Myocyte (in vitro differentiated cells): ENCODE measurements at regions not wholly inside any gene's neighbourhood (a gene's known extent, or its start where the extent isn't known, plus 50 kb on each side); places are given as distances from the start of the nearest gene placed in this dataset.
"Not testable (repeated sequence)": the region's sequence is repeated elsewhere in the genome, so short reads cannot be mapped to it uniquely, and the experiment has no call there.

Experiments
- DNase-seq: peaks from one replicate; pipeline ENCODE4 v3.0.0-alpha.2; 2012; ENCODE audit warnings: low read depth

DNA sequence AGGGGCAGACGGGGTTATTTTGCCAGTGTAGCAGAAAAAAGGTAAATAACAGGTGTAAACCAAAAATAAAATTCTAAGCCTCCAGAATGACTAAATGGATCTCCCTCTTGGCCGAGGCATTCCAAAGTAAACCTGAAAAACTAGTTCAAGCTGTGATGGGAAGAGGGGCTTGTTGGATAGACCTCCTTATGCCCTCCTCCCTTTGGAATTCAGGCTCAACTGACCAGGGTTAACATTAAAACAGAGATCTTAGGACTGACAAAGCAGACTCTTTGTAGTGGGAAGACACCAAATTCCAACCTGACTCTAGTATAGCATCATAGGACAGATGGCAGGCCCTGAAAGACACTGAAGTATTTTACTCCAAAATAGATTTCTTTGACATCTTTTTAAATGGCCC lies 113.8 kb upstream of the ITGB1 start:
- DNase-seq: peak; percentile 36

DNA sequence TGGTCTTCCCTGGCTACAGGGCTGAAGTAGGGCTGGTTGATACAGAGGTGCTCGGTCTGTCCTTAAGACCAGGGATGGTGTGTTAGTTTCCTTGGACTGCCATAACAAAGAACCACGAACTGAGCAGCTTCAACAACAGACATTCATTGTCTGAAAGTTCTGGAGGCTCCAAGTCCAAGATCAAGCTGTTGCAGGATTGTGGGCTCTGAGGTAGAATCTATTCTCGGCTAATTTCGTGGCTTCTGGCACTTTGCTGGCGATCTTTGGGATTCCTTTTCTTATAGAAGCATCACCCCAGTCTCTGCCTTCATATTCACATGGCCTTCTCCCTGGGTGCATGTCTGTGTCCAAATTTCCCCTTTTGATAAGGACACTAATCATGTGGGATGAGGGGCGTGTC lies 112.1 kb upstream of the ITGB1 start:
- DNase-seq: peak; percentile 70

DNA sequence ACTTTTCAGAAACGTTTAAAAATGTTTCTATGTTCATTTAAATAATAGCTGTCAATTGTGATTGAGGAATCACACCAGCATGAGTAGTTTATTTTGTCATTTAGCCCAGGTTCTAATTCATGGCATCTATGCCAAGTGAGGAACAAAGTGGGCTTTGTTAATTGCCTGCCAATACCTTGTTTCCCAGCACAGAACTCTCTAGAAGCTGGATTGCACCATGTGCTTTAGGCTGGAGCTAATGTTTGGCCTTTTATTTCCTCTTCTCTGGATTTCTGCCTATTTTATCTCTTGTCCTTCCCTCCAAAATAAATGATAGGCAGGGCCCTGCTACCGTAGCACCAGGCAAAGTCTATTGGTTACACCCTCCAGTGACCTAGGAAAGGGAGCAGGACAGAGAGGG lies 109.9 kb upstream of the ITGB1 start:
- DNase-seq: no peak

DNA sequence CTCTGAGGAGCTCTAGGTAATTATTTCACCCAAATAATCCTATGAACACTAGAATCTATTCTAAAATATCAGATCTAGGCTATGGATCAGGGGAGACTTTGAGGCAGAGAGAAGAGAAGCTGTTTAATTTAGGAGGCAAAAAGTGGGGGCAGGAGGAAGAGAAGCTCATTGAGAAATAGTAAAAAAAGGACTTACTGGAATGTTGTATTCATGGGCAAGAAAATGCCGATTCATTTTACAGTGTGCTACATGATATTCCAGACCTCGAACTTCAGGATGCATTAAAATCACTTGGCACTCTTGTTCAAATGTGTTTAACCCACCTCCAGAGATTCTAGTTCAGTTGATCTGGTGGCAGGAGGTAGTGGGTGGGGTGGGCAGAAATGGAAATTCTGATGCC lies 109.5 kb upstream of the ITGB1 start:
- no peak for DNase-seq

DNA sequence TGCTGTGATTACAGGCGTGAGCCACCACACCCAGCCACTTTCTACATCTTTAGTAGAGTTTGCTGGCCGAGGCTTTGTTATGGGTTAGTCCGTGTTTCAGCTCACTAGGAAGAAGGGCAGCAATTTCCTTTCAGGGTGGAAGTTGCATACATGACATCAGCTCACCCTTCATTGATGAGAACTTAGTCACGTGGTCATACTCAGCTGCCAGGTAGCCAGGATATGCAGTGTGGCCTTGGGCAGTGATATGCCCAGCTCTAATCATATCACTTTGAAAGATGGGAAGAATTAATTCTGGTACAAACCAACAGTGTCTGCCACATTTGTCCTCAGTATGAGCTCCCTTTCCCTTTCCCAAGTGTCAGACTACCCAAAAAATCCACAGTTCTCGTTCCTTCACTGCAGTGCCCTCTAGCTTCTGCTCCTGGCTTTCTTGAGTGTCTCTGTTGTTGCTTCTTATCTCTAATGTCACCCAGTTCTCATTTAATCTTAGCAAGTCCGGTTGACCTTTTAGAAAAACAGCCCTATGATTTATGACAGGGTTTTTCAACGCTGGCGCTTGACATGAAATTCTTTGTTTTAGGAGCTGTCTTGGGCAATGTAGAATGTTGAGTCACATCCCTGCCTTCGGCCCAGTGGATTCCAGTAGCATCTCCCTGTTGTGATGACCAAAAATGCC lies 108.7 kb upstream of the ITGB1 start:
- DNase-seq: peak; percentile 41

DNA sequence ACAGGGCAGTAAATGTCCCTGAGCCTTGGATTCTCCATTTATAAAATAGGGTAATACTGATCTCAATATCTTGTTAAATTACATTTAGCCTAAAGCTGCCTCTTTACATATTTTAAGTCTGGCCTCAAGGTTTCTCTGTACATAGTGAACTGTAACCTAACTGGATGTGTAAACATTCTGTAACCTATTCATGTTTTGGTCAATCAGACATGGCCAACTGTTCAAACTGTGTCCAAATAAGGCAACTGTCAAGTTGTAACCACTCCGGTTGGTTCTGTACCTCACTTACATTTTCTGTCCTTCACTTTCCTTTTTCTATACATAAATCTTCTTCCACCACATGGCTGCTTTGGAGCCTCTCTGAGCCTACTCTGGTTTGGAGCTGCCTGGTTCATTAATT lies 107.1 kb upstream of the ITGB1 start:
- DNase-seq: no peak

DNA sequence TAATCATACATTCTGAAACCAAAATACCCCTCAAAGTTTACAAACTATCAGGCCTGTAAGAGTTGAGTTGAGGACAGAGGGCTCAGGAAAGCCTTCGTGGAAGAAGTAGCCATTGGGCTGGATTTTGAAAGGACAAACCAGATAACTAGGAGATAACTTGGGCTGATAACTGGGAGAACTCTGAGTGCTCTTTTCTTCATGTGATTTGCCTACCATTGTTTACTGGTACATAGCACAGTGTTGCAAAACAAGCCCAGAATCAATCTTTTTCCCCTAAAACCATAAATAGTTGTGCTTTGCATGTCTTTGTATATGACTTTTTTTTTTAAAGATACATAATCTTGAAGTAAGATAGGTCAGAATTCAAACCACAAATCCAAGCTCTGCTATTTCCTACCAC lies 106.7 kb upstream of the ITGB1 start:
- DNase-seq: no peak

DNA sequence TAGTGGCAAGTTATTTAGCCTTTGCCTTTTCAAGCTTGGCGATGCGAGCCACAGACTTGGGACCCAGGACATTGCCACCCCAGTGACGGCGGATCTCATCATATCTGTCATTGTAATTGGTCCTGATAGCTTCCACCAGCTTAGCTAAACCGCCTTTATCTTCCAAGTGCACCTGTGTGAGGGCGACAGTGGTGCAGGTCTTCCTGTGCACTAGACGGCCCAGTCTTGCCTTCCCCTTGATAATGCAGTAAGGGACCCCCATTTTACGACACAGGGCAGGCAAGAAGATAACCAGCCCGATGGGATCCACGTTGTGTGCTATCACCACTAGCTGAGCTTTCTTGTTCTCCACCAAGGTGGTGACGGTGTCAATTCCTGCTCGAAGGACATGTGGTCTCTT lies 99.6 kb upstream of the ITGB1 start:
- DNase-seq: no peak

DNA sequence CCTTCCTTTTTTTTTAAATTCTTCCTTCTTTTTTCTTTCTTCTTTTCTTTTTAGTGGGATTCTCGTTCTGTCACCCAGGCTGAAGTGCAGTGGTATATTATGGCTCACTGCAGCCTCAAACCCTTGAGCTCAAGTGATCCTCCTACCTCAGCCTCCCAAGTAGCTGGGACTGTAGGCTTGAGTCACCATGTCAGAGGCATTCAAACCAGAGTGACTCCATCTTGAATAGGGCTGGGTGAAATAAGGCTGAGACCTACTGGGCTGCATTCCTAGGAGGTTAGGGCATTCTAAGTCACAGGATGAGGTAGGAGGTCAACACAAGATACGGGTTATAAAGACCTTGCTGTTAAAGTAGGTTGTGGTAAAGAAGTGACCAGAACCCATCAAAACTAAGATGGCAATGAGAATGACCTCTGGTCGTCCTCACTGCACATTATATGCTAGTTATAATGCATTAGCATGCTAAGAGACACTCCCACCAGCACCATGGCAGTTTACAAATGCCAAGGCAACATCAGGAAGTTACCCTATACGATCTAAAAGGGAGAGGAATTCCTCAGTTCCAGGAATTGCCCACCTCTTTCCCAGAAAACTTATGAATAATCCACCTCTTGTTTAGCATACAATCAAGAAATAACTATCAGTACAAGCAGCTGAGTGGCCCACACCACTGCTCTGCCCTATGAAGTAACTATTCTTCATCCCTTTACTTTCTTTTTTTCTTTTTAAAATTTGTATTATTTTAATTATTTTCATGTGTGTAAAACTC lies 99.0 kb upstream of the ITGB1 start:
- DNase-seq: no peak

DNA sequence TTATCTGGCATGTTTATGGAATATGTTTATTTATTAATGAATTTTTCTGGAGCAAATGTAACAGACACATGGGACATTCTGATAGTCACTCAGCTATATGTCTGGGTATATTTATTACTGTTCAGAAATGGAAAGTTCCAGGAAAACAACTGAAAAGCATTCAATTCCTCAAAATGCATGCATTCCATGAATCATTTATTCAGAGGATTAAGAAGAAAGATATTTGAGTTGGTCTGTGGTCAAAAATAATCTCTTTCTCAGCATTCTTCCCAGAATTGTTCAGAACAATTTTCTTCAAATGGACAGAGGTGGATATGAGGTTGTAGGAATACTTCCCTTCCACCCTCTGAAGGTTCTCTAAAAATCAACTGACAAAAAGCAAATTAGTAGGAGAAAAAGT lies 97.6 kb upstream of the ITGB1 start:
- peak; percentile 29 for DNase-seq

DNA sequence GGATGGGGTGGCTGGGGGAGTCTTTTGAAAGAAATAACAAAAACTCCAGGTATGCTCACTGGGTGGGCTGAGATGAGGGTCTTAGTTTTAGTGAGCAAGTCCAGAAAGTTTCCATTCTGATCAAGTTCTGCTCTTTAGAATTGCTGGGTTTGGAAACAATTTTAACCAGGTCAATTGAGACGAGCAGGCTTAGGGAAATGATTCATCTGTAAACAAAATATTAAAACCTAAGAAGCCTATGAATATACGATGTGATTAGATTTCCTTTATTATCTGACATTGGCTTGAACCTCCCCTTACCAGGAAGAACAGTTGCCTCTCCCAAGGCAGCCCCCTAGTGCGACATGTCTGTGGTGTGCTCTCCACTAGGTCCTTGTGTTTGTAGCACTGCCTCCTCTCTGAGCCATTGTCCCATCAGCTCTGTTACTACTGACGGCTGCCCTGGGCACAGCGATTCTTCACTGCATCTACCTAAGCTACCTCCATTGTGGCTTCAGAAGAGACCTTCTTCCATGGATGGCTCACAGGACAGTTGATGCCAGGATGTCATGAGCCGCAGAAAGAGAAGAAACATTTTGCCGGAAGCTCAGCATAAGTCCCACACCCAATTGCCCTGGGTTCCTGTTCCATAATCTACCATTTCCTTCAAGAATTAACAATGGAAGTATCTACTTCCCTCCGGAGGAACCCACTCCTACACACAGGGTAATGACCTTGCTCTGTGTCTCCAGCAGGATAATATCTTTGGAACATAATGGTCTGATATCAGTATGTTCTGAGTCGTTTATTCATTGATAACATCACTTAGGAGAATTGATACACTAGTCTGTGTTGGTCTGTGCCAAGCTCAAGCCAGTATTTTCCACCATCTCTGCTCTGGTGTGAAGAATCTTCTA lies 95.1 kb upstream of the ITGB1 start:
- no peak for DNase-seq

DNA sequence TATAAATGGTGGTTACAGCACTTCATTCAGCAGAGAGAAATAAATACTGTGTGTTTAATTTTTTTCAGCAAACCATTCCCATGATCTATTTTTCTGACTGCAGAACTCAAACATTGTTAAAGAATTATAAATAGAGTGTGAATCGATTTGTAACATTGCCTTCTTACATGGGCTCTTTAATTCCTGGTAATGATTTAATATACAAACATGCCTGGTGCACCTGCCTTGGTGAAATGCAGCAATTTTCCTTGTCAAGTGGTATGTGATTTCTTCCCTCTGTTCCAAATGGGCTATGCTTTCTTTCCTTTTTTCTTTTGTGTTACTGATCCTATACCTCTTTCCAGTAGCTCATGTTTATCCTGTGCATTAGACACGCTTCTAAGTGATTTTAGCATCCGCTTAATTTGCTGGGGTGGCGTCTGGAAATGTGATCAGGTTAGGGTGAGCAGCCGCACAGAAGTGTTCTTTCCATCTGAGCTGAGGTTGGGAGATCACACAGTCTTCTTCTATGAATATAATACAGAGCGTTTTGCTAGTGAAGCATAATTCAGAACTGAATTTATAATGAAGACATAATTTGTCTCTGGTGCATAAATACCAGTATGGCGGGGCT lies 94.3 kb upstream of the ITGB1 start:
- no peak for DNase-seq

DNA sequence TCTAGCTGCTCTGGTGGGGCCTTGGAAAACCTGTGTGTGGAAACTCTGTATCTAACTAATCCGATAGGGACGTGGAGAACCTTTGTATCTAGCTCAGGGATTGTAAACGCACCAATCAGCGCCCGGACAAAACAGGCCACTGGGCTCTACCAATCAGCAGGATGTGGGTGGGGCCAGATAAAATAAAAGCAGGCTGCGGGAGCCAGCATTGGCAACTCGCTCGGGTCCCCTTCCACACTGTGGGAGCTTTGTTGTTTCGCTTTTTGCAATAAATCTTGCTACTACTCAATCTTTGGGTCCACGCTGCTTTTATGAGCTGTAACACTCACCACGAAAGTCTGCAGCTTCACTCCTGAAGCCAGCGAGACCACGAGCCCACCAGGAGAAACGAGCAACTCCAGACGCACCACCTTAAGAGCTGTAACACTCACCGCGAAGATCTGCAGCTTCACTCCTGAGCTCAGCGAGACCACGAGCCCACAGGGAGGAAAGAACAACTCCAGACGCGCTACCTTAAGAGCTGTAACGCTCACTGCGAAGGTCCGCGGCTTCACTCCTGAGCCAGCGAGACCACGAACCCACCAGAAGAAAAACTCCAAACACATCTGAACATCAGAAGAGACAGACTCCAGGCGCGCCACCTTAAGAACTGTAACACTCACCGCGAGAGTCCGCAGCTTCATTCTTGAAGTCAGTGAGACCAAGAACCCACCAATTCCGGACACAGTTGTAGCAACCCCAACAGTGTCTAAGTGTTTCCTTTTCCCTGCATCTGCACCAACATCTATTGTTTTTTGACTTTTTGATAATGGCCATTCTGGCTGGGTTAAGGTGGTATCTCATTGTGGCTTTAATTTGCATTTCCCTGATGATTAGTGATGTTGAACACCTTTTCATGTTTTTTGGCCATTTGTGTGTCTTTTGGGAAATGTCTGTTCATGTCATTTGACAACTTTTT lies 92.2 kb upstream of the ITGB1 start:
- DNase-seq: not testable (repeated sequence)

DNA sequence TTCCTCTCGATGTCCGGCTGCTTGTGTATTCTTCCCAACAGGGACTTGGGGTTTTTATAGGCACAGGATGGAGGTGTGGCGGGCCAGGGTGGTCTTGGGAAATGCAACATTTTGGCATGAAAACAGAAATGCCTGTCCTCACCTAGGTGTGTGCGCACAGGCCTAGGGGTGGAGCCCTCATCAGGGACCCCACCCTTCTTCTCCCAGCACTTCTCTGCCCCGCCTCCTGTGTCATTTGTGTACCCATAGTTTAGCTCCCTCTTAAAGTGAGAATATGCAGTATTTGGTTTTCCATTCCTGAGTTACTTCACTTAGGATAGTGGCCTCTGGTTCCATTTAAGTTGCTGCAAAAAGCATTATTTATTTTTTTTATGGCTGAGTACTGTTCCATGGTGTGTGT lies 90.2 kb upstream of the ITGB1 start:
- DNase-seq: no peak

DNA sequence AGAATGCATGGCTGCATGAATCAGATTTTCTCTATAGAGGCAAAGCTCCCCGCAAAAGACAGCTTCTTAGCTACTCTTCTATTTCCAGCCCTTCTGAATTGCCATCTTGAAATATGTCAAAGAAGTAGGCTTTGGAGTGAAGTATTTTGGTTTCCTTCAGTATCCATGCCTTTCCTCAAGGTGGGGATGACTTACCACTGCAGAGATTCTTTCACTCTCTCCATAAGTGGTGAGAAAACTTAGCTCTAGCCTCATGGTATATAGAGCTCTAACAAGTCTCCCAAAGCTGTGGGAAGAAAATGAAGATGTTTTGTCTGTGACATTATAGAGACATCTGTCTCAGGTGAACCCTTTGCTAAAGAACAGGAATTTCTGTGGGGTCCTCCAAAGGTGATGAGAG lies 89.6 kb upstream of the ITGB1 start:
- no peak for DNase-seq

DNA sequence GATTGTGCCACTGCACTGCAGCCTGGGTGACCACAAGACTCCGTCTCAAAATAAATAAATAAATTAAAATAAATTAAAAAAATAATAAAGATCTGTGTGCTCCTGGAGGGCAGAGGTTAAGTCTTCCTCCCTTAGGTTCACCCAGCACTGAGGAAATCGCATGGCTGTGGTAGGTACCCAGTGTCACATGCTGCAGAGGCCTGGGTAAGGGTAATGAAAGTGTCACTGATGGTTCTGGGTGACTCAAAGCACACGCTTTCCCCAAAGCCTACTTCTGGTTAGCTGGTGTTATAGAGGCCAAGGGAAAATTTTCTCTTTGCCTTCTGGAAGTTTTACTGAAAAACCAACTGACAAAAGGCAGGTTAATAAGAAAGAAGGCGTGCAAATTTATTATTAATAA lies 88.8 kb upstream of the ITGB1 start:
- DNase-seq: no peak

DNA sequence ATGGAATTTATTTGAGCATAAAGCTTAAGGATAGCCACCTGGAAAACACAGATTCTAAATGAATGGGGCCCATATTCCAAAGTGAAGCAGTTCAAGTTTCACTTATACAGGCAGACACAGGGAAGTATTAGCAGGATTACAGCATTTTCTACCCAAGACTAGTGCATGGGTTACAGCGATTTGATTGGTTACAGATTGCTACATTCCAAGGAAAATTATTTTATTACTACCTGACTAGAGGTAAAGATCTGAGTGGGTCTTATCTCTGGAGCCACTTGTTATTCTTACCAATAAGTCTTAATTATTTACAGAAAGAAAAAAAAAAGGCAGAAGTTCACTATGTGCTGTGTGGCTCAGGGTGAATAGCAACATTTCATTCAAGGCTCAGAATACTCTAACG lies 87.4 kb upstream of the ITGB1 start:
- DNase-seq: no peak

DNA sequence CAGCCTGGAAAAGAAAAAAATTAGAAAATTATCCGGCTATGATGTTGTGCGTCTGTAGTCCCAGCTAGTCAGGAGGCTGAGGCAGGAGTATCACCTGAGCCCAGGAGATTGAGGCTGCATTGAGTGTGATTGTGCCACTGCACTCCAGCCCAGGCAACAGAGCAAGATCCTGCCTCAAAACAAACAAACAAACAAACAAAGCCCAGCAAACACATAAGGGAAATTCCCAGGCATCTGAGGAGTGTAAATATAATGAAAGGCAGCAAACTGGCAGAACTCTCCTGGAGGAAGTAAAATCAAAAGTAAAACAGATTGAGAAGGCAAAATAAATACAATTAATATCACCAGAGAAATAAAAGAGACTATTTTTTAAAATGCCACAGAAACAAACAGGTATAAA lies 84.5 kb upstream of the ITGB1 start:
- no peak for DNase-seq

DNA sequence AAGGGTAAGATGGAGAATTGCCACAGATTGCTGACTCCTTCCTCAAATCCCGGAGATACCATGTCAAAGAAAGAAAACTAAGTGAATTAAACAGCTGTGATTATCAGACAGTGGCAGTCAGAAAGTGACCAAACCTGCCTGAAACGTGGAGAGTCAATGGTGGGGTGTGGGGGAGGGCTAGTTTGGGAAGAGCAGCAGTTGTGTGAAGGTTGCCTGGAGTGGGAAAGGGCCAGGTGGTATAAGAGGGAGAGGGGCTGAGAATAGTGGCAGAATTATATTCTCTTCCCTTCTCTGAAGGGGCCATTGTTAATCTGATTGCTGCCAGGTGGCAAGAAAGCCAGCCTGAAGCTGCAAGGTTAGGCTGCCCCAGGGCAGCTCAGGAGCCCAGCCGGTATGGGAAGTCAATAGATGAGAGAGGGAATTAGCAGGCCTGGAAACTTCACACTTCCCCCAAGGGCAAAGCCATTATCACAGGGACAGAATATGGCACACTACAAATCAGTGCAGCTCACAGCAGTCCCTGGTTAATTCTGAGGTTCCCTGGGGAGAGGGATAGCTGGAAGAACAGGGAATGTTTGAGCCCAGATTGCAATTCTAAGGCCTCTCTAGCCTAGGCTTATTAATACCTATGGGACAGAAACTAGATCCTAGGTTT lies 83.9 kb upstream of the ITGB1 start:
- DNase-seq: no peak

DNA sequence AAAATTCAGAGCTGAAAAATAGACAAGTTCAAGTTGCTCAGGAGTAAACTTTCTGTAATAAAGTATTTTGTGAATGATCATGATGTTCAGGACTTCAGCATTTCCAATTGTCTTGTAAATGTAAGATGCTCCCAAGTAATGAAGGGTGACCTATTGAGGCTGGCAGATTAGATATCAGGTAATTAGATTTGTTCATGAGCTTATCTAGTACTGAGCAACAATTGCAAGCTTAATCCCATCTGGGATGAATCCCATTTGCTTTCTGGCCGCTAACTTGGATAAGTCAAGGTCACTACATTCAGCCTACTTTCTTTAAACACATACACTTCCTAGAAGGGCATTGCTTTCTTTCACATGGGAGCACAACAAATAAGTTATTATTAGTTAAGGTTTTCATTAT lies 82.4 kb upstream of the ITGB1 start:
- DNase-seq: no peak
